T-helper 2 cell (primary cell): ENCODE measurements at regions not wholly inside any gene's neighbourhood (a gene's known extent, or its start where the extent isn't known, plus 50 kb on each side); places are given as distances from the start of the nearest gene placed in this dataset.
A peak's percentile ranks its signal among the peaks of the same experiment; 100 is the strongest.

ENCODE experiments used
- DNase-seq, 5 experiments: peaks; one replicate each; pipeline versions ENCODE4 v3.0.0 to v3.0.0-alpha.2; 2012 to 2022

DNA sequence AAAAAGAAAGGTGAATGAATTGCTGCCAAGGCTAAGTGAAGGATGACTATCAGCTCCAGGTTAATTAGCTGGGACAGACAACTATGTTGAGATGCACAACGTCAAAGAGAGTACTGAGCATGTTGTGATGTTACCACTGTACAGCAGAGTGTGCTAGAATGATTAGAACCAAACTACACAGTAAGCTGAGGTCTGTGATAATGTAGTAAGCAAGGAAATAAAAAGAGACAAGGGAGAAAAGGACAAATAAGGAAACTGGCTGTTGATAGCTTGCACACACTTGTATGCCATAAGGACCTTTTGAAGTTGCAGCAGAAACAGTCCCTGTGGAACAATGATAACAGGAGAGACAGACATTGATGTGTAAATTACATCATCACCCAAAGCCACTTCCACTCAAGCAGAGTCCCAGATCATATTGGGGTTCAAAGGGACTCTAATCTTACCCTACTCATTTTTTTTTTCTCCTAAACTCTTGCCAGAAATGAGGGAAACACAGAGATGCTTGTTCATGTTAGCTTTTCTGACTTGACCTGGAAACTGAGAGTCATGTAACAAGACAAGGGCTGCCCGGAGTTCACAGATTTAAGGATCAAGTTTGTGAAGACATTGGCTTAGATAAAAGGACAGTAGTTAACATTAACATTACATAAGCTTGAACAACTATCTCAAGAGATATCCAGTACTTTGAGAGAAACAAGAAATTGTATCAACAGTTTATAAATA lies 189.9 kb downstream of the CENPW start:
- no peak for DNase-seq

DNA sequence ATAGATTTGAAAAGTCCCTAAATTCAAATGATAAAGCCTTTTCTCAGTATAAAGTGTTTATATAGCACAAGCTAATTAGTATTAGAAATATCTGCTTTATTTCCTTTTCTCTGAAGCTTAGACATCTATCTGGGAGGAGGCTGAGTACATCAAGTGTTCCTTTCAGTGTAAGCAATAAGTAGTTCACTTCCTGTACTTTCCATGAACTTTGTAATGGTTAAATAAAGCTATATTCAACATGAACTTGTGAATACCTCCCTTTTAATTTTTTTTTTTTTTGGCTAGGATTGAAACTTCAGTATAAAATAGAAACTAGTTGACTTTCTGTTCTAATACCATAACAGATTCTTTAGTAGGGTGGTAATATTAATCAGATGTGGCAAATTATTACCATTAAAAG lies 190.9 kb downstream of the CENPW start:
- DNase-seq, result no peak

DNA sequence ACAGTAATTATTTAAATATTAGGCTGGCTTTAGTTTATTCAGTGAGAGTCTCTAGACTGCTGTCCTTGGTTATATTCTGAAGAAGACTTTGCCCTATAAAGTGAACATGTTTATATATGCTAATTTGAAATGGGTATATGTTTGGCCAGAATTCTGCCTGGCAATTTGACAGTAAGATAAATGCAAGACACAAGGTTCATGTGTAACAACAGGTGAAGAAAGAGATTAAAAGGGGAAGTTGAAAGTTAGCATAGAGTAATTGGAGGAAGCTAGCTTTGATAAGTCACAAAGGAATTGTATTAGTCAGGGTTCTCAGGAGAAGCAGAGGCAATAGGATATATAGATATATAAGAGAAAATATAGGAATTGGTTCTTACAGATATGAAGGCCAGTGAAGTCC lies 191.4 kb downstream of the CENPW start:
- no peak for DNase-seq

DNA sequence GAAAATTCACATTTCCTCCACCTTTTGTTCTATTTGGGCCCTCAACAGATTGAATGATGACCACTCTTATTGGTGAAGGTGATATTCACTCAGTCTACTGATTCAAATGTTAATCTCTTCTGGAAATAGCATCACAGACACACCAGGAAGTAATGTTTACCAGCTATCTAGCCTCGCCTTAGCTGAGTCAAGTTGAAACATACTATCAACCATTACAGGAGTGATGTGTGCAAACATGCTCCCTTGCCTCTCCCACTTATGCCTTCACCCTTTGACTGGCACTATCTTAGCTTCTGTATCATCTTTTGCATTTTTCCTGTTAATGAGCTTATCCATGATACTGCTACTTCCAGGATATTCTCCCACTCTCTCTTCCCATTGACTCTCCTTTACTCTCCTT lies 191.9 kb downstream of the CENPW start:
- DNase-seq, result peak in 1 of 5 experiments; percentile 51

DNA sequence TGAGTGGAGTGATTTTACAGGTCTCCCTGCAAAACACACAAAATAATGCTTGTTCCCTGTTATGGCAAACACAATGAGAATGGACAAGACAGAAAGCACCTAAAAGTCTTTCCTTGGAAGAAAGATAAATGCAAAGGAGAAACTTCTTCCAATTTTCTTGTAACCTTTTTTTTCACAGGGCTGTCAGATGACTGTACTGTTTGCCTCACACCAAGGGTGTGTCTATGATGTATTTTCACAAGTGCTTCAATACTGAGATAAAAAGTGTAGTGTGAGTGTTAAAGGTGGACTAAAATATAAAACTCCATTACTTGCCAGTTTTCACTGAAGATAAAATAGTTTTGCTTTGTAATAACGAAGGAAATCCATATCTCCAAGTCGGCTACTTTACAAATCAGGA lies 194.5 kb downstream of the CENPW start:
- no peak for DNase-seq

DNA sequence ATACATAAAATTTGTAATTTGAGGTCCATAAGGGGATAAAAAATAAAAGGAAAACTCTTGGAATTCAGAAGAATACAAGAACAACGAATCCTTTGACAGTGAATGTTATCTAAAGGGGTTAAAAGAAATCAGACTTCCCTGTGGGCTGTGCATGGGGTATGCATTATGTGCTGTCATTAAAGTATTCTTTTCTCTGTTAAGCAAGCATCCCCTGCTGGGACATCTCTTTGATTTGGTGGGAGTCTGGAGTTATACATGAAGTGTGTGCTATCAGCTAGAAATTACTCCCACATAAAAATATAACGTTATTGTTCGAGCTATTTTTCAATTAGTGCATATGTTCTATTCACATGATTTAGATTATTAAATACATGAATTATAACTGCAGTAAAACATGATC lies 195.2 kb downstream of the CENPW start:
- DNase-seq, result no peak

DNA sequence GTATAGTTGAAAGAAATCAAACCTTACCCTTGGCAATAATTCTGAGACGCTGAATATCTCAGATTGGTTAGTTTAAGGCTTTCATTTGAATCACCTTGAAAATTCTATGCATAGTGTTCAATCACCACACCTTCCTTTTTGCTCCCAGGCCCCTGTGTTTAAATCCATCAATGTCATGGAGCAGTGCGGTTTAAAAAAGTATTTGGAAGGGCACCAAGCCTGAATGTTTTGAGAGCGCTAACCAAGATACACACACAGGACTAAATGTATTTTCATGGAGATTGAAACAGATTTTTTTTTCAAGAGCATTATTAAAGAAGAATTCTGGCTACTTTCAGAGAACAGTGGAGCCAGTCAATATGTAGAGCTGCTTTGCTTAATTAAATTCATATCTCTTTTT lies 195.7 kb downstream of the CENPW start:
- no peak for DNase-seq

DNA sequence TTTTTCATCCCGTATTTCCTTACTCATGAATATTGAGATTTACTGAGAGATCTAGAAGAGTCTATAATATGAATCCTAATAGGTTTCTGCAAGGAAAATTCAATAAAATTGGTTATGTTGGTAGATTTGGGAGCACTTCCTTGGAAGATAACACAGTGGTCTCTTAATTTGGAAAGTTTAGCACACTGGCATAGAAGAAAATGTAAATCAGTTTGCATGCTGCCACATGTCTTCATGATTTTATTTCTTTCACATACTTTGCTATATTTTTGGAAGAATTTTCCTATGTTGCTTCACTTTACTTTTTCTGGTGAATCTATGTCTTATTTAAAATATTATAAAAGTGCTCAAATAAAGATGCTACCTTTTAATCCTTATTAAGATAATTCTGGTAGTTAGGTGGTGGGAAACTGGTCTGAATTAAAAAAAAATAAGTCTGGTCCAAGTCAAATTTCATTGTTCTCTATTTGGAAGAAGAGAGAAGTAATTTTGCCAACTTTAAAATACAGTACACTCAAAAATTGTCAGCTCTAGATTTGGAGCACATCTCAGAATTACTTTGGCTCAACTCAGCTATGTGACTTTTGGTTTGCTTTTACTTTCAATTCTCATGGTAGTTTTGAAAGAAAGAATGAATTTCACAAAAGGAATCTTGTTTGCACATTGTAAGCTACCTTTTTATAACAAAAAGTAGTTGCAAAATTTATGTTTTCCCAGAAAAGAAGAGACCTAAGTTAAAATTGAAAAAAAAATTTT lies 197.3 kb downstream of the CENPW start:
- no peak for DNase-seq

DNA sequence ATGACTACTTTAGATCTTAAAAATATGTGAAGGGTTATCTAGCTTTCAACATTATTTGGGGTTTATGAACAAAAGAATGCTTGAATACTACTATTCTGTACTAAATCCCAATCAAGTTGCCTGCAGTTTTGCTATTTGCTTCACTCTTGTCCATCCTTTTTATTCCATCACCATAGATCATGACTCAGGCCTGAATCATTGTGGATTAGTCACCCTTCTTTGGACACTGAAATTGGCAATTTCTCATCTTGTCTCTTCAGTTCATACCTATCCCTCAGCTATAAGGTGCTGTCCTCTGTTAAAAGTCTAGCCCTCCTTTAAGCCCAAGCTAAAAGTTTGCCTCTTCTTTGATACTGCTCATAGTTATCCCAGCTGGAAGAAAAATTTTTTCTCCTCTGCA lies 199.1 kb downstream of the CENPW start:
- no peak for DNase-seq

DNA sequence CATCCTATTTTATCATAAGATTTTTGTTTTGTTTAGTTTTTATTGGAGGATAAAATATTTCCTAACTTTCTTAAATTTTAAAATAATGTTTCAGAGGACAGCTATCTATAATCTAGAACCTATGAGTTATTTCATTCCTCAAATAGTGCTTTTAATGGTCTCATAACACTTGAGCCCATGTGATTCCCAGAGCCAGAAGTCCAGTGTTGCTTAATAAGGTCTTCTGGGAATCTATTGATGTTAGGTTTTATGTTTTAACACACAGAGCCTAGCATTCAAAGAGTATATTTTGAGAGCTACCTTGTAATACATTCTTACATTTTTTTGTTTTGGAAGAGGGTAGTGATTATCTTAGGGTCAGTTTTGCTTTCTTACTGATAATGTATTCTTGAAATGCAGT lies 200.2 kb downstream of the CENPW start:
- no peak for DNase-seq

DNA sequence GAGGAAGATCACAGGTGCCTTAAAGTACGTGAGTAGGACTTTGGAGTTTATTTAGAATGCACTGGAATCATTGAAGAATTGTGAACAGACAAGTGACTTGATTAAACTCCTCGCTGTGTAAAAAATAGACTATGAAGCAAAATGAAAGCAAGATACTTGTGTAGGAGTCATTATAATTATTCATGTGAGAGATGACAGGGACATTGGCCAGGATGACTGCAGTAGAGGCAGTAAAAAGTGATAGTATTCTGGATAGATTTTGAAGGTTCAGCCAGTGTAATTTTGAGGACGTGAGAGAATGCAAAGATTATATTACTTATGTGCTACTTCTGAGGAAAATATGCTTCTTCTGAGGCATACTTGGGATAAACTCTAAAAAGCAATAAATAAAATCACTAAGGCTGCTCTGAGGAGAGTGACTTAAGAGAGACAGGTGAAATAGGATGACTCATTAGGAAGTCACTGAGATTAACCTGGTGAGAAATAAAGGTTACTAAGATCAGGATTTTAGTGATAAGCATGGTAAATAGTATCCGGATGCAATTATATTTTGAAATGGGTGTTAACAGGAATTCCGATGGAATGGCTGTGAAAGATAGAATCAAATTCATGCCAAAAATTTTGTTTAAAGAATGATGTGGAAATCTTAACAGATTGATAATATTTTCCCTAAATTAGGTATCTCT lies 202.0 kb downstream of the CENPW start:
- no peak for DNase-seq

DNA sequence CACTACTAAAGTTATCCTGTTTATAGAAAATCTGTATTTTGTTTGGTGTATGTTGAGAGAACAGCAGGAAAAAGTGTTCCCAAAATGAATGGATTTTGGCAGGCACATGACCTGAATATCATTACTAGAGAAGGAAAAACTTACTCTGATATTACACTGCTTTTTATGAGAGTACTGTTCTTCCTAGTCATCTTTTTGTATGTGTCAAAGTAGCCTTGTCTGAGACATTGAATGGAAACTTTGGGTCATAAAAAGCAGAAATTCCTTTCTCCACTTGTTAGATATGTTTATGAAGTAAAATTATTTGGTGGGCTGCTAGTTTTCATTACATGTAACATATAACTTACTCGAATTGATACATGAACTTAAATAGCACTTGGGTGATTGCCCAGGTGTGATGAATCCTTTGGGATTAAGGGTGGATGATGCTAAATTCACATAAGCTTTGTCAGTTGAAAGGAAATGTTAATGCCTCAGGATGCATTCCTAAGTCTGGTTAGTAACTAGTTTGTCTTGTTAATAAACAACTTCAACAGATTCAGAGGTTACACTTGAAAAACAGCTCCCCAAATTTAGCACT lies 206.7 kb downstream of the CENPW start:
- DNase-seq, result no peak

DNA sequence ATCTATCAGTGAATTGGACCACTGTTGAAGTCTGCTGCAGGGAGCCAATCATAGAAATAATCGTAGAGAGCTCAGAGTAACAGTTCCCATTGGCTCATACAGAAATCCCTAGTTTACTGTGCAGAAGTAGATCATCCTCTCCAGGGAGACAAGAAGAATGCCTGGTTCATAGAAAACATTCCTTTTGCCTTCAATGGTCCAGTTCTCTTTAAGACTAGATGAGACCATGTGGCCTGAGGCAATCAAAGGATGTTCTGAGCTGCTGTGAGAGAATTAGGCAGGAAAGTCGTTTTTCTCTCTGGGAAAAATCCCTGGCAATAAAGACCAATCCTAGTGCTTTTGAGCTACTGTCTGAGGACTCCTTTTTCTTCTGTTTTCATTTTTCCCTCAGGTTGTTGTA lies 208.4 kb downstream of the CENPW start:
- no peak for DNase-seq

DNA sequence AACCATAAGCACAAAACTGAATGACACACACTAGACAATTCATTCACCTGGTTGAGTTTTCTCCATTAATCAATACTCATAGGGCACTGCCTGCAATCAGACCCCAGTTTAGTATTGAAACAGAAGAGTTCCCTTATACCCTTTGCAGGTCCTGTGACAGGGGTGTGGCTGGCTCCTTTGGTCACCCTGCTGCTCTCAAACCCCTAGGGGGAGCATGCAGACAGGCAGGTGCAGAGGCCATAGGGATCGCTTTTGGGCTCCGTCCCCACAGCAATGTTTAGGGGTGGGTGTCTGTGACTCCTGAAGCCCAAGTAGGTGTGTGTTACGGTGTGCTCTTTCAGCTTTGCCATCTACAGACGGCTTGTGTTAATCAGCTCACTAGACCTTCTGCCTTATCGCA lies 210.4 kb downstream of the CENPW start:
- DNase-seq, result no peak

DNA sequence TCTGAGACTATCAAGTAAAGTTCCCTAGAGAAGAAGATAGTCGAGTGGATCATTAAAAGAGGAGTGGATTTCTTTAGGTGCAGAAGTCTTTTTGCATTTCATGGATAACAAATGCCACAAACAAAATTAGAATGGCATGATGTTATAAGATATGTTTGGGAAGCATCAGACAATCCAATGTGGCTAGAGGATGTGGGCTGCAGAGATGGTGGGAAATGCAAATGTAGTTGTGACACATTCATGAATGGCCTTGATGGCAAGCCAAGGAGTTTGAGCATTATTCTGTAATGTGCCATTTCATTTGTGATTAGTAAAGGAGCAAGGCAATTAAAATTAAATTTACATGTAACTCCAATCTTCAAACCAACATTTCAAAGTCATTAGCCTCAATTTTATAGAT lies 211.9 kb downstream of the CENPW start:
- no peak for DNase-seq

DNA sequence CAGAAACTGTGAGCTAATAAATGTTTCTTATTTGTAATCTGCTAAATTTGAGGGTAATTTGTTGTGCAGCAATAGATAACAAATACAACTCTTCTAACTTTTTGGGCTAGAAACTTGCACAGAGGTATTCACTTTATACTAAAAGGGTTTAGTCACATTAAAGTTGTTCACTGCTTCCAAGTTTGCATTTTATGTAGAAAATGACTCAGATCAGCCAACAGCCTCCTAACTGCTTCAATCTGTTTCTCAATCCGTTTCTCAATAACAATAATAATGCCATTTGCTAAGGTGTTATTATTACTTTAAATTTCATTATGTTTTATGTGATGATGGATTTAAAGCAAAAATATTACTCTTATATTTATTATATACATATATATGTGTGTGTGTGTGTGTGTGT lies 213.9 kb downstream of the CENPW start:
- DNase-seq, result no peak

DNA sequence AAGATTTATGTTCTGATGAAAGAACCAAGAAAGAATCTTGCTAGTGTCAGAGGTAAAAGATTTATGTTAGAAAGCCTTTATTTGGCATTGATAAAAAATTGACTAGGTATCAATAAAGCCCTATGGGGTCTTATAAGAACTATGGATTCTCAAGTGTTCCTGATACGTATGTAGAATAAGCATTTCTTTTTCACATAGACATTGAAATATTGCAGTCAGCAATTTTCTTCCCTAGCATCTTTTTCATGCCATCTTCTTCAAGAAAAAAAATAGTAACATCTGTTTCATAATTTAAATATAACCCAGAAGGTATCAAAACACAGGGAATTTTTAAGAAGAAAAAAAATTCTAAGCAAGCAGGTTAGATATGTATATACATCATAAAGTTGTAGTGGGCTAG lies 230.6 kb downstream of the CENPW start:
- no peak for DNase-seq

DNA sequence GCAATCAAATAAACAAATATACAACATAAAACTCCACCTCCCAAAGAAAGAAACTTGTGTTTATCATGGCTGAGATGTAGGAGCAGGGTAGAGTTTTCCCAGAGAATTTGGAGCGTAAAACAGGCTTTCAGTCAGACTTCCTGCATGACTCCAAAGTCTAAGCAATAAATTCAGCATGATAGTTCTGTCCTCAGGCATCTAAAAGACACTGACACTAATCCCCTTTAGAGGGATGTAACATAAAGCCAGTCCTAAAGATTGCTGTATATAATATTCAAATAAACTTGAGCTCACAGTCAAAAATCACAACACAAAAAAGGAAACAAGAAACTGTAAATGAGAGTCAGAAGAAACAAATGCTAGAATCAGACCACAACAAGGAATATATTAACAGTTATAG lies 234.4 kb downstream of the CENPW start:
- DNase-seq, result no peak

DNA sequence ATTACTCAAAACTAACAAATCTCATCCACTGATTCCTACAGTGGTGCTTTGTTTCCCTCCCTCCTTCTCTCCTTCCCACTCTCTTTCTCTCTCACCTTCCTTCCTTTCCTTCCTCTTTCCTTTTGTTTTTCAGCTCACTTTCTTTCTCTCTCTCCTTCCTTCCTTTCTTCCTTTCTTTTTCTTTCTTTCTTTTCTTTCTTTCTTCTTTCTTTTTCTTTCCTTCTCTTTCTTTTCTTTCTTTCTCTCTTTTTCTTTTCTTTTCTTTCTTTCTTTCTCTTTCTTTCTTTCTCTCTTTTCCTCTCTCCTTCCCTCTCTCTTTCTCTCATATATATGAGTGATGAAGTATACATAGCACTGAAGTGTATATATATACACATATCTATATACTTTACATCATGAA lies 241.4 kb downstream of the CENPW start:
- no peak for DNase-seq

DNA sequence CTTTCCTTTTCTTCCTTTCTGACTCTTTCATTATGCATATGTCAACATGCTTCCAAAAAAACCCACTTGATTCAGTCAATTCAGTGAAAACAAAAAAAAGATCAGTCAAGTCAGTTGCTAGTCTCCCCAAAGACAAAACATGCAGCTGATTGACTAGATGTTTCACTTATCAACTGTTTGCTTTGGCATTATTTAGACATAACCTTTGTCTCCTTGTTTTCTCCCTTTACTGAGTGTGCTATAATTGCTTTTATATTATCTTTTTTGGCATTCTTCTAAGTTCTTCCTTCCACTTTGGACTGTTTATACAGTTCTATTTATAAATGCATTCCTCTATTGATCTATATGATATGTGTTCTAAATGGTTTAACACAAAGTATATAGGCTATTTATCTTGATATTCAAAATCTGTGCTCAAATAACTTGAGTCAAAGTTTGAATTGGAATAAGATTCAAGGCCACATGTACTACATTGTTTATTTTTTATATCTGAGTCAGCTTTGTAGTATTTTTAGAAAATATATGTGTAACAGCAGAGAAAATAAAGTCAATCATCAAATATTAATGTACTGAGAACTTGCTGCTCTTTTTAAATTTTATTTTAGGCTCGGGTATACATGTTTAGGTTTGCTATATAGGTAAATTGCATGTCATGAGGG lies 260.5 kb downstream of the CENPW start:
- no peak for DNase-seq

DNA sequence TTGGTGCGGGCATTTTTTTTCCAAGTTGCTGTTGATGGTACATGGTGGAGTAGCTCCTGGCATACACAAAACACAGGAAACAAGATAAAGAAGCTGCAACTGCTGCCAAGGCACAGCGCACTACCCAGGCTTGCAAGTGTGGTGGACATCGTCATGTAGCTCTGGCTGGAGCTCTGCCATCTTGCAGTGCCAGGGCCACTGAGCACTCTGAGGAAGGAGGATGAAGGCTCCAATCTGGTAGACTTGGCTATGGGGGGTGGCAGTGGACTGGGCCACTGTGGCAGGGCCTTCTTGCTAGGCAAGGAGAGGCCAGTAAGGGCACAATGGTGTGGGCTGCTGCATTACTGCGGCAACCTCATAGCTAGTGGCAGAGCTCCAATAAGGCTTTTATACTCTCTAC lies 263.5 kb downstream of the CENPW start:
- DNase-seq, result no peak

DNA sequence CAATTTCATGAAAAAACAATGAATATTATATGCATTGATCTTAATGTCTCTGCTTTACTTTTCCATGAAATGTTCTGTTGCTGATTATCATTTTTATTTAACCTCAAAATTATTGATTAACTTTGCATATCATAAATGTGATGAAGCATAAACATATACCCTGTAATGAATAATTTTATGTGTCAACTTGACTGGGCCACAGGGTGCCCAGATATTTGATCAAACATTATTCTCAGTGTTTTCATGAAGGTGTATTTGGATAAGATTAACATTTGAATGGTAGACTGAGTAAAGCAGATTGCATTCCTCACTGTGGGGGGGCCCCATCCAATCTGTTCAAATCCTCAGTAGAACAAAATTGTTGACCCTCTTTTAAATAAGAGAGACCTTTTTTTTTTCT lies 265.2 kb downstream of the CENPW start:
- DNase-seq, result no peak

DNA sequence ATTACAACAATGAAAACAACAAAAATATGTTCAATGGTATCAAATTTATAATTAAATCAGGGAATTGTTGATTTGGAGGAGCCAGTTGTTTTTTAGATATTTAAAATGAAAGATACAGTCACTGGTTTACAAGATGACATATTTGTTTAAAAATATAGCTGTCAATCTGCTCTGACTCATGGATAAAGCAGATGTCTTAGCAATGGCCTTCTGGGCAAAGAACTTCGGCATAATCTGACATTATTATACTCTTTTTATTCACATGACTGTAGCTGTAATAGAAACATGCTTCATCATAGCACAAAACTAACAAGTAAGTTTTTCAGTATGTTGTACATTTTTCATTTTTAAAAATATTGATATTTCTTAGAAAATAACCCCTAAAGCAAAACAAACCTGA lies 267.4 kb downstream of the CENPW start:
- DNase-seq, result no peak
